Peyer's patch (tissue), 4 donors: ENCODE measurements at regions not wholly inside any gene's neighbourhood (a gene's known extent, or its start where the extent isn't known, plus 50 kb on each side); places are given as distances from the start of the nearest gene placed in this dataset.

ENCODE experiments used
- CTCF ChIP-seq, 6 experiments: fragments of 450-650 bp in 4 of 6; fragments of 200-600 bp in 2 of 6; sonication (generic) in 1 of 6; IDR thresholded peaks; one replicate each; pipeline ENCODE4 v1.5.1; 2017 to 2019; ENCODE audit warnings: antibody characterized with exemption in 6 of 6, mild to moderate bottlenecking in 3 of 6, moderate library complexity in 1 of 6
- POLR2A ChIP-seq, 2 donors: fragments of 450-650 bp; IDR thresholded peaks; one replicate each; pipeline ENCODE4 v1.5.1; 2017; ENCODE audit warnings: antibody characterized with exemption in 2 of 2, mild to moderate bottlenecking in 2 of 2, moderate library complexity in 2 of 2

GRCh38 chr5:108688485-108688884 lies 59.2 kb upstream of the FER start:
- TF ChIP-seq CTCF (IDR thresholded peaks at IDR 0.05): no peak
- no peak for TF ChIP-seq POLR2A (IDR thresholded peaks at IDR 0.05)
